ENCODE measurements at regions not wholly inside any gene's neighbourhood (a gene's known extent, or its start where the extent isn't known, plus 50 kb on each side); places are given as distances from the start of the nearest gene placed in this dataset.

DNA sequence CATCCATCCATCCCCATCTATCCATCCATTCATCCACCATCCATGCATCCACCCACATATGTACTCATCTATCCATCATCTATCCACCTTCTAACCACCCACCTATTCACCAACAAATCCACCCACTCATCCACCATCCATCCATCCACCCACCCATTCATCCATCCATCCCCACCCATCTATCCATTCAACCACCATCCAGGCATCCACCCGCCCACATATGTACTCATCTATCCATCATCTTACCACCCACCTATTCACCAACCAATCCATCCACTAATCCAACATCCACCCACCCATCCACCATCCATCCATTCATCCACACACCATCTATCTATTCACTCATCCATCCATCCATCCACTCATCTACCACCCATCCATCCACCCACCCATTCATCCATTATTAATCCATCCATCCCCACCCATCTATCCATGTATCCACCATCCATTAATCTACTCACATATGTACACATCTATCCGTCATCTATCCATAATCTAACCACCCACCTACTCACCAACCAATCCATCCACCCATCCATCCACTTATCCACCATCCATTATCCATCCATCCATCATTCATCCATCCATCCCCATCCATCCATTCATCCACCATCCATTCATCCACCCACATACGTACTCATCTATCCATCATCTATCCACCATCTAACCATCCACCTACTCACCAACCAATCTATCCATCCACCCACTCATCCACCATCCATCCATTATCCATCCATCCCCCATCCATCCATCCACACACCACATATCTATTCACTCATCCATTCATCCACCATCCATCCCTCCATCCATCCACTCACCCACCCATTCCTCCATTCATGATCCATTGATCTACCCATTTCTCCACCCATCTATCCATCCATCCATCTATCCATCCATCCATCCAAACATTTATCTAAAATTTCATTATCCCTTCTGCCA lies 940.0 kb downstream of the BRD1 start:
- TF ChIP-seq, protein P1, sequence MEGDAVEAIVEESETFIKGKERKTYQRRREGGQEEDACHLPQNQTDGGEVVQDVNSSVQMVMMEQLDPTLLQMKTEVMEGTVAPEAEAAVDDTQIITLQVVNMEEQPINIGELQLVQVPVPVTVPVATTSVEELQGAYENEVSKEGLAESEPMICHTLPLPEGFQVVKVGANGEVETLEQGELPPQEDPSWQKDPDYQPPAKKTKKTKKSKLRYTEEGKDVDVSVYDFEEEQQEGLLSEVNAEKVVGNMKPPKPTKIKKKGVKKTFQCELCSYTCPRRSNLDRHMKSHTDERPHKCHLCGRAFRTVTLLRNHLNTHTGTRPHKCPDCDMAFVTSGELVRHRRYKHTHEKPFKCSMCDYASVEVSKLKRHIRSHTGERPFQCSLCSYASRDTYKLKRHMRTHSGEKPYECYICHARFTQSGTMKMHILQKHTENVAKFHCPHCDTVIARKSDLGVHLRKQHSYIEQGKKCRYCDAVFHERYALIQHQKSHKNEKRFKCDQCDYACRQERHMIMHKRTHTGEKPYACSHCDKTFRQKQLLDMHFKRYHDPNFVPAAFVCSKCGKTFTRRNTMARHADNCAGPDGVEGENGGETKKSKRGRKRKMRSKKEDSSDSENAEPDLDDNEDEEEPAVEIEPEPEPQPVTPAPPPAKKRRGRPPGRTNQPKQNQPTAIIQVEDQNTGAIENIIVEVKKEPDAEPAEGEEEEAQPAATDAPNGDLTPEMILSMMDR (IDR thresholded peaks at IDR 0.05), result no peak
- no peak for TF ChIP-seq ZFX (IDR thresholded peaks at IDR 0.05; ENCODE audit: borderline replicate concordance)
